ENCODE measurements at regions not wholly inside any gene's neighbourhood (a gene's known extent, or its start where the extent isn't known, plus 50 kb on each side); places are given as distances from the start of the nearest gene placed in this dataset.

DNA sequence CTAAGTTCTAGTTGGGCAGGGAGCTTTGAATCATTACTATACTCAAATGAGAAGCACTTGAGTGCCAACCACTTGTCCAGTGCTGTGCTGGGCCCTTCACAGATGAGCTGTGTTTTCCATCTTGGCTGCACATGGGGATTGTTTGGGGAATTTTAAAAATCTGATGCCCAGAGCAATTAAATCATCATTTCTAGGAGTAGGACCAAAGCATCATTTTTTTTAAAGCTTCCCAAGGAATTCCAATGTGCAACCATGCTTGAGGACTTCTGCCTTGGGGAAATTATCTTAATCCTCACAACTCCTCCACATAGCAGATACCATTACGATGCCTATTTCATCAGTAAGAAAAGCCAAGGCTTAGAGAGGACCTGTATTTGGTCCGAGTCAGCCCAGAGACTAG, 131.4 kb downstream of the TMEM174 start:
- TF ChIP-seq, protein P1, sequence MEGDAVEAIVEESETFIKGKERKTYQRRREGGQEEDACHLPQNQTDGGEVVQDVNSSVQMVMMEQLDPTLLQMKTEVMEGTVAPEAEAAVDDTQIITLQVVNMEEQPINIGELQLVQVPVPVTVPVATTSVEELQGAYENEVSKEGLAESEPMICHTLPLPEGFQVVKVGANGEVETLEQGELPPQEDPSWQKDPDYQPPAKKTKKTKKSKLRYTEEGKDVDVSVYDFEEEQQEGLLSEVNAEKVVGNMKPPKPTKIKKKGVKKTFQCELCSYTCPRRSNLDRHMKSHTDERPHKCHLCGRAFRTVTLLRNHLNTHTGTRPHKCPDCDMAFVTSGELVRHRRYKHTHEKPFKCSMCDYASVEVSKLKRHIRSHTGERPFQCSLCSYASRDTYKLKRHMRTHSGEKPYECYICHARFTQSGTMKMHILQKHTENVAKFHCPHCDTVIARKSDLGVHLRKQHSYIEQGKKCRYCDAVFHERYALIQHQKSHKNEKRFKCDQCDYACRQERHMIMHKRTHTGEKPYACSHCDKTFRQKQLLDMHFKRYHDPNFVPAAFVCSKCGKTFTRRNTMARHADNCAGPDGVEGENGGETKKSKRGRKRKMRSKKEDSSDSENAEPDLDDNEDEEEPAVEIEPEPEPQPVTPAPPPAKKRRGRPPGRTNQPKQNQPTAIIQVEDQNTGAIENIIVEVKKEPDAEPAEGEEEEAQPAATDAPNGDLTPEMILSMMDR (IDR thresholded peaks at IDR 0.05), result no peak
- no peak for TF ChIP-seq POLR2AphosphoS5 (IDR thresholded peaks at IDR 0.05; ENCODE audit: insufficient read depth in 1 of 2, low read depth in 1 of 2)
- no peak for TF ChIP-seq POLR2A (IDR thresholded peaks at IDR 0.05)
